ENCODE measurements at regions not wholly inside any gene's neighbourhood (a gene's known extent, or its start where the extent isn't known, plus 50 kb on each side); places are given as distances from the start of the nearest gene placed in this dataset.
"Not testable (repeated sequence)": the region's sequence is repeated elsewhere in the genome, so short reads cannot be mapped to it uniquely, and the experiment has no call there.

DNA sequence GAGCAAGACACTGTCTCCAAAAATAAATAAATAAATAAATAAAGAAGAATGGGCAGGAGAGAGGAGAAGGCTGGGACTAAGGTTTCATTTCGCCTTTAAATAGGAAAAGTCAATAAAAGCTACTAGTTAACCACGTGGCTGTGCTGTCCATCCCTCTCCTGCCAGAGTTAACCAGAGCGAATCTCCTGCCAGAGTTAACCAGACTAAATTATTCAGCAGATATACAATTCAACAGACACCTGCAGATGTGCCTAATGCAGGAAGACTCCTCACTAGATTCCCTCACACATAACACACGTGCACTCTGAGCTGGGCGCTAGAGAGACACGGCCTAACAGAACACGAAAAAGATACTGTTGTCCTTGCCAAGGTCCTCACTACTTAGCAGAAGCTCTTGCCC lies 156.1 kb downstream of the IGLL1 start:
- Histone ChIP-seq H3K79me2 (ENCODE audit: insufficient read depth, low read depth) (no peaks in the 10 kb centered on the region), H3K27ac (no peak overlapping the region), H3K4me1 (ENCODE audit: low read depth, poor library complexity, severe bottlenecking) (no peaks in the 10 kb centered on the region), H3K4me3 (IDR thresholded peaks at IDR 0.05; ENCODE audit: insufficient read depth, low read depth, low read length) (no peak overlapping the region), H3K4me2 (no peak overlapping the region), H3K27me3 (ENCODE audit: insufficient read depth, low read depth) (no peaks in the 10 kb centered on the region), H3K9ac (no peak overlapping the region), H3K36me3 (ENCODE audit: insufficient read depth) (no peaks in the 10 kb centered on the region), H2AFZ (ENCODE audit: low read depth) (no peak overlapping the region), H4K20me1 (ENCODE audit: insufficient read depth) (no peaks in the 10 kb centered on the region)
- TF ChIP-seq, protein P1, sequence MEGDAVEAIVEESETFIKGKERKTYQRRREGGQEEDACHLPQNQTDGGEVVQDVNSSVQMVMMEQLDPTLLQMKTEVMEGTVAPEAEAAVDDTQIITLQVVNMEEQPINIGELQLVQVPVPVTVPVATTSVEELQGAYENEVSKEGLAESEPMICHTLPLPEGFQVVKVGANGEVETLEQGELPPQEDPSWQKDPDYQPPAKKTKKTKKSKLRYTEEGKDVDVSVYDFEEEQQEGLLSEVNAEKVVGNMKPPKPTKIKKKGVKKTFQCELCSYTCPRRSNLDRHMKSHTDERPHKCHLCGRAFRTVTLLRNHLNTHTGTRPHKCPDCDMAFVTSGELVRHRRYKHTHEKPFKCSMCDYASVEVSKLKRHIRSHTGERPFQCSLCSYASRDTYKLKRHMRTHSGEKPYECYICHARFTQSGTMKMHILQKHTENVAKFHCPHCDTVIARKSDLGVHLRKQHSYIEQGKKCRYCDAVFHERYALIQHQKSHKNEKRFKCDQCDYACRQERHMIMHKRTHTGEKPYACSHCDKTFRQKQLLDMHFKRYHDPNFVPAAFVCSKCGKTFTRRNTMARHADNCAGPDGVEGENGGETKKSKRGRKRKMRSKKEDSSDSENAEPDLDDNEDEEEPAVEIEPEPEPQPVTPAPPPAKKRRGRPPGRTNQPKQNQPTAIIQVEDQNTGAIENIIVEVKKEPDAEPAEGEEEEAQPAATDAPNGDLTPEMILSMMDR (conservative IDR thresholded peaks at IDR 0.05; ENCODE audit: low read depth, low read length): no peak

DNA sequence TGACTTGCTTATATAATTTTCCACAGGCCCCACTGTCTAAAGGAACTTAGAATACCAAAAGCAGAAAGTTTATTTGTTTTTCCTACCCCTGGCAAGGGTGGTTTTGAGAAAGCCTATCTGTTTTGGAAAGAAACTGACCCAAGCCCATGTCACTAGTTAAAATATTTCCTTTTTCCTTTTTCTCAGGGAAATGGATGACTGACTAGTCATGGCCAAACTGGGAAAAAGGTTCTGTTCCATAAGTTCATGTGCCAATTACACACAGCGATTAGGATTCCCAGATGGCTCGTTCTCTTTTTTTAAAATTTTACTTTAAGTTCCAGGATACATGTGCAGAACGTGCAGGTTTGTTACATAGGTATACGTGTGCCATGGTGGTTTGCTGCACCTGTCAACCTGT lies 157.8 kb downstream of the IGLL1 start:
- H3K27ac ChIP-seq; H3K36me3 ChIP-seq (ENCODE audit: insufficient read depth); H2AFZ ChIP-seq (ENCODE audit: low read depth); H3K4me3 ChIP-seq (IDR thresholded peaks at IDR 0.05; ENCODE audit: insufficient read depth, low read depth, low read length); H3K4me2 ChIP-seq; H3K4me1 ChIP-seq (ENCODE audit: low read depth, poor library complexity, severe bottlenecking); H3K9ac ChIP-seq; H4K20me1 ChIP-seq (ENCODE audit: insufficient read depth); H3K27me3 ChIP-seq (ENCODE audit: insufficient read depth, low read depth); H3K79me2 ChIP-seq (ENCODE audit: insufficient read depth, low read depth): not testable (repeated sequence)

DNA sequence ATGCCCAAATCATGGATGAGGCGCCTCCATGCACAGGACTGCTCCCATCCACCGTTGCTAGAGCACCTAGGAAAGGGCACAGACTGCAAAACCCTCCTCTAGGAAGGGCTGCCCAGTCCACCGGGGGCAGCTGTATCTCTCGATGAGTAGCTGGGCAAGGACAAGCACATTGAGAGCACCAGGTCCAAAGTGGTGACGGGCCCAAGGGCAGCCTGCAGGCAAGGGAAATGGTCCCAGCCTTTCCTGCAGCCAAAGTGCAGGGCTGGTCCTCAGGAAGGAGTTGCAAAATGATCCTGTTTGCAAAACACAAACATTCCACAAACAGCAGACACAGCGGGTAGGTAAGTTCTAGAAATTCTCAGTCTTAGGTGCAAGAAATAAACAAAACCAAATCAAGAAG lies 158.8 kb downstream of the IGLL1 start:
- H3K4me2 ChIP-seq; H3K27ac ChIP-seq; H4K20me1 ChIP-seq (ENCODE audit: insufficient read depth); H3K79me2 ChIP-seq (ENCODE audit: insufficient read depth, low read depth); H2AFZ ChIP-seq (ENCODE audit: low read depth); H3K27me3 ChIP-seq (ENCODE audit: insufficient read depth, low read depth); H3K4me3 ChIP-seq (IDR thresholded peaks at IDR 0.05; ENCODE audit: insufficient read depth, low read depth, low read length); H3K36me3 ChIP-seq (ENCODE audit: insufficient read depth); H3K9ac ChIP-seq; H3K4me1 ChIP-seq (ENCODE audit: low read depth, poor library complexity, severe bottlenecking): not testable (repeated sequence)

DNA sequence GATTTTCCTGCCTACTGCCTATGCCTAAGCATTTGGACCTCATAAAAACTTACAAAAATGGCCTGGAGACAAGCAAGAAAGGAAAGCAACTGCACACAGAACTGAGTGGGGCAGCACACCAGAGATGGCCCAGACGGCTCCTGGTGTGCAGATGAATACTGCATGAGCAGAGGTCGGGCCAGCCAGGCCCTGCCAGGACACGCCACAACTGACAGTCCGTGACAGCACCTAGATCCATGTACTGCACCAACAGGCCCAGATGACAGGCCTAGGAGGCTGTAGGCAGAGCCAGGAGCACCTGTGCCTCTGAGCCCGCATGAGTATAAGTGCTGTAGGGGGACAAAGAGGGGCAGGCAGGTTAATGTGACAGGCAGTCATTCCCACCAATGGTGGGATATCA lies 160.2 kb downstream of the IGLL1 start:
- H3K27ac ChIP-seq: no peak overlapping the region
- H2AFZ ChIP-seq (ENCODE audit: low read depth): no peak overlapping the region
- no peaks in the 10 kb centered on the region for H4K20me1 ChIP-seq (ENCODE audit: insufficient read depth)
- no peak overlapping the region for H3K9ac ChIP-seq
- H3K4me2 ChIP-seq: no peak overlapping the region
- peaks cover 5% of the 10 kb centered on the region; the same call in 1 of the 2 replicates for H3K27me3 ChIP-seq (ENCODE audit: insufficient read depth, low read depth)
- no peak overlapping the region for H3K4me3 ChIP-seq (IDR thresholded peaks at IDR 0.05; ENCODE audit: insufficient read depth, low read depth, low read length)
- no peaks in the 10 kb centered on the region for H3K36me3 ChIP-seq (ENCODE audit: insufficient read depth)
- H3K4me1 ChIP-seq (ENCODE audit: low read depth, poor library complexity, severe bottlenecking): no peaks in the 10 kb centered on the region
- TF ChIP-seq, protein P1 (conservative IDR thresholded peaks at IDR 0.05; ENCODE audit: low read depth, low read length): no peak
- no peaks in the 10 kb centered on the region for H3K79me2 ChIP-seq (ENCODE audit: insufficient read depth, low read depth)

DNA sequence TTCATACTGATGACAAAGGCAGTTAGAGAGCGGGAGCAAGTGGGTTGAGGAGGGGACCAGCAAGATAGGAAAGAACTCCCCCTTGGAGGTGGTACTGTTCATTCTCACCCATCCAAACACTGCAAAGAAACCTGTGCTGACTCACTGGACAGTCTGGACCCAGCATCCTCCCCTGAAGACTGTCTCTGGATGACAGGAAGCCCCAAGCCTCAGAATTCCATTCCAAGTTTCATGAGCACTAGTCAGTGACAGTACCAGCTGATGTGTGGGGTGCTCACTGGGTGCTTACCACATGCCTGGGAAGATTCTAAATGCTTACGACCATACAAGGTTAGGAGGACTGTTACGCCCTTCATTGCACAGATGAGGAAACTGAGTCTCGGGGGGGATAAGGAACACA lies 160.9 kb downstream of the IGLL1 start:
- no peak overlapping the region for H3K27ac ChIP-seq
- TF ChIP-seq, protein P1 (conservative IDR thresholded peaks at IDR 0.05; ENCODE audit: low read depth, low read length): no peak
- H3K9ac ChIP-seq: no peak overlapping the region
- no peak overlapping the region for H3K4me2 ChIP-seq
- H3K36me3 ChIP-seq (ENCODE audit: insufficient read depth): no peaks in the 10 kb centered on the region
- no peak overlapping the region for H2AFZ ChIP-seq (ENCODE audit: low read depth)
- H3K27me3 ChIP-seq (ENCODE audit: insufficient read depth, low read depth): peaks cover 5% of the 10 kb centered on the region; the same call in 1 of the 2 replicates
- no peak overlapping the region for H3K4me3 ChIP-seq (IDR thresholded peaks at IDR 0.05; ENCODE audit: insufficient read depth, low read depth, low read length)
- no peaks in the 10 kb centered on the region for H3K79me2 ChIP-seq (ENCODE audit: insufficient read depth, low read depth)
- H3K4me1 ChIP-seq (ENCODE audit: low read depth, poor library complexity, severe bottlenecking): no peaks in the 10 kb centered on the region
- no peaks in the 10 kb centered on the region for H4K20me1 ChIP-seq (ENCODE audit: insufficient read depth)
